Mesendoderm (in vitro differentiated cells): ENCODE measurements at regions not wholly inside any gene's neighbourhood (a gene's known extent, or its start where the extent isn't known, plus 50 kb on each side); places are given as distances from the start of the nearest gene placed in this dataset.

Source experiments
- DNase-seq: peaks from one replicate; pipeline ENCODE4 v3.0.0; 2013
- H2AK5ac ChIP-seq: 2 replicates; pipeline ENCODE4 v1.6.1; 2013; ENCODE audit warnings: low read length, inconsistent platforms
- H2BK120ac ChIP-seq: 2 replicates; pipeline ENCODE4 v1.6.1; 2013; ENCODE audit warnings: low read depth, mild to moderate bottlenecking, low read length, moderate library complexity, mixed read lengths
- H2BK15ac ChIP-seq: replicated peaks from 2 replicates; pipeline ENCODE4 v1.6.1; 2013; ENCODE audit warnings: low read depth, mild to moderate bottlenecking, moderate library complexity
- H2BK5ac ChIP-seq: 2 replicates; pipeline ENCODE4 v1.6.1; 2013; ENCODE audit warnings: low read length, inconsistent platforms
- H3K18ac ChIP-seq: 2 replicates; pipeline ENCODE4 v1.6.1; 2013; ENCODE audit warnings: mild to moderate bottlenecking, low read length, mixed read lengths
- H3K23ac ChIP-seq: one replicate; pipeline ENCODE4 v1.6.1; 2013; ENCODE audit warnings: low read length
- H3K27ac ChIP-seq: 2 replicates; pipeline ENCODE4 v1.5.1; 2013; ENCODE audit warnings: low read depth, mild to moderate bottlenecking, inconsistent platforms, low read length, moderate library complexity
- H3K27me3 ChIP-seq: 2 replicates; pipeline ENCODE4 v1.6.1; 2013; ENCODE audit warnings: low read length, control low read depth, mild to moderate bottlenecking, inconsistent platforms; ENCODE audit not compliant: insufficient read depth, poor library complexity
- H3K36me3 ChIP-seq: 2 replicates; pipeline ENCODE4 v1.6.1; 2013; ENCODE audit warnings: low read length, inconsistent platforms; ENCODE audit not compliant: control insufficient read depth, insufficient read depth
- H3K4ac ChIP-seq: one replicate; pipeline ENCODE4 v1.6.1; 2013; ENCODE audit warnings: low read depth, mild to moderate bottlenecking, low read length, moderate library complexity
- H3K4me1 ChIP-seq: 2 replicates; pipeline ENCODE4 v1.6.1; 2013; ENCODE audit warnings: low read depth, low read length, inconsistent platforms; ENCODE audit not compliant: control insufficient read depth
- H3K4me2 ChIP-seq: 2 replicates; pipeline ENCODE4 v1.6.1; 2013; ENCODE audit warnings: low read length
- H3K4me3 ChIP-seq: 2 replicates; pipeline ENCODE4 v1.5.1; 2013; ENCODE audit warnings: mild to moderate bottlenecking, low read length
- H3K56ac ChIP-seq: one replicate; pipeline ENCODE4 v1.6.1; 2013; ENCODE audit warnings: low read length
- H3K79me1 ChIP-seq: 2 replicates; pipeline ENCODE4 v1.6.1; 2013; ENCODE audit warnings: low read length, inconsistent platforms
- H3K79me2 ChIP-seq: 2 replicates; pipeline ENCODE4 v1.6.1; 2013; ENCODE audit warnings: mild to moderate bottlenecking, low read length; ENCODE audit not compliant: control insufficient read depth, insufficient read depth
- H3K9ac ChIP-seq: 2 replicates; pipeline ENCODE4 v1.6.1; 2013; ENCODE audit warnings: low read length, inconsistent platforms
- H4K5ac ChIP-seq: one replicate; pipeline ENCODE4 v1.6.1; 2013; ENCODE audit warnings: low read length
- H4K8ac ChIP-seq: one replicate; pipeline ENCODE4 v1.6.1; 2013; ENCODE audit warnings: low read depth, mild to moderate bottlenecking, control low read depth, low read length, moderate library complexity
- WGBS: extraction: QIAGEN DNeasy Blood & Tissue Kit; methylation state at CpG from one replicate; pipeline ENCODE4 v1.1.7; 2013; ENCODE audit warnings: low lambda C conversion rate, missing lambda C conversion rate; ENCODE audit not compliant: insufficient coverage; ENCODE audit errors: extremely low coverage; 5-methylcytosine and 5-hydroxymethylcytosine counted together

DNA sequence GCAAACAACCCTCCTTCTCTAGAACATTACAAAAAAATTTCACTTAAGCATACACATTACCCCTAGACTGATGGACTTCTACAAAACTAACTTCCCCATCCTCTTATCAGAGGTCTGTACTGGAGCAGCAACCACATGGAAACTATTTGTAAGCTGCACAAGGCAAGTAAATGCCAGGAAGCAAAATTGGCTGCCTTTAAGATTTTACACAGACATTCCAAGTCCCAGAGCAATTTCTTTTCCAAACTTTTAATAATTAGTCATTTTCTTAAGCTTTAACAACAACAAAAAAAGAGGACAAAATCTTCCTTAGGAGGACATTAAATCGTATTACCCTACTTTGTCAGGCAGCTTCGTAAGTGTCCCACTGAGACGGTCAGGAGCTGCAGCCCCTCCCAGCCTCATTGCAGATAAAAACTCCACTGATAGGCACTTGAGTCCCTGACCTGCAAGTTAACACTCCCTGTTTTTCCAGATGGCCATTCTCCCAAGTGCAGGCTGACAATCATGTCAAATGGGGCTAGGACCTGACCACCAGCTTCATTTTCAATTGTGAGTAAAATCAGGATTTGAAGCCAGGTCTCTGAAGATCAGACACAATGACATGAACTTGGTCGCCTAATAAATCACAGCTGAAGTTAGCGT, 680.1 kb downstream of the DIAPH3 start:
- no peak overlapping the region for H3K4me3 ChIP-seq
- no peak overlapping the region for H3K4ac ChIP-seq
- H3K27me3 ChIP-seq: no peaks in the 10 kb centered on the region
- H2BK15ac ChIP-seq: no peak overlapping the region
- no peaks in the 10 kb centered on the region for H3K79me2 ChIP-seq
- H3K27ac ChIP-seq: no peak overlapping the region
- peak overlapping the region; percentile 62 for H2BK5ac ChIP-seq
- H3K23ac ChIP-seq: no peak overlapping the region
- peak overlapping the region; percentile 60 for H3K18ac ChIP-seq
- peak overlapping the region; percentile 56 for H3K56ac ChIP-seq
- no peak overlapping the region for H2BK120ac ChIP-seq
- H4K8ac ChIP-seq: no peak overlapping the region
- H3K79me1 ChIP-seq: no peaks in the 10 kb centered on the region
- no peak overlapping the region for H3K9ac ChIP-seq
- no peaks in the 10 kb centered on the region for H3K36me3 ChIP-seq
- WGBS: no CpG with 5 or more reads among the region's 5 CpGs
- DNase-seq: peak; percentile 81
- no peak overlapping the region for H3K4me2 ChIP-seq
- H2AK5ac ChIP-seq: no peak overlapping the region
- H3K4me1 ChIP-seq: peaks cover 12% of the 10 kb centered on the region
- H4K5ac ChIP-seq: no peak overlapping the region

DNA sequence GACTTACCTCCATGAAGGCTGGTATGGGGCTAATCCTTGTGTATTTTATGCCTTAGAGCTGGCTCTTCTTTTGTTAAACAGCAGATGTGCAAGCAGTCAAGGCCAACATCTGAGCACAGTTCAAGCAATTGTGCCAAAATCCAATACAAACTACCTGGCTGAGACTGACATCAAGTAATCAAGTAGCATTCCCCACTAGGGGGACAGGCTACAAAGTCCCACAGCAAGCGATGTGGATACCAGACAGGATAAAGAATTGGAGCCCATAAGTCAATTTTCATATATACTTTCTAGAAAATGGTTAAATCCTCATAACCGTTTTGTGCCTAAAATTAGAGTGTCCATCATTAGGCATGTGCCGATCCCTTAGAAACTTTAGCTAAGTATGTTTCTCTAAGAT, 675.8 kb downstream of the DIAPH3 start:
- Histone ChIP-seq H3K4me2 (no peak overlapping the region), H3K23ac (no peak overlapping the region), H2BK15ac (no peak overlapping the region), H3K56ac (no peak overlapping the region), H3K27me3 (no peaks in the 10 kb centered on the region), H2AK5ac (no peak overlapping the region), H3K79me2 (no peaks in the 10 kb centered on the region), H4K8ac (no peak overlapping the region), H3K4ac (no peak overlapping the region), H3K36me3 (no peaks in the 10 kb centered on the region), H4K5ac (no peak overlapping the region), H3K79me1 (no peaks in the 10 kb centered on the region), H3K9ac (no peak overlapping the region), H3K4me1 (peaks cover 2% of the 10 kb centered on the region), H3K4me3 (no peak overlapping the region), H3K27ac (no peak overlapping the region), H2BK120ac (no peak overlapping the region), H3K18ac (no peak overlapping the region), H2BK5ac (no peak overlapping the region)
- DNase-seq: peak; percentile 26
- WGBS: no CpG with 5 or more reads among the region's 3 CpGs

DNA sequence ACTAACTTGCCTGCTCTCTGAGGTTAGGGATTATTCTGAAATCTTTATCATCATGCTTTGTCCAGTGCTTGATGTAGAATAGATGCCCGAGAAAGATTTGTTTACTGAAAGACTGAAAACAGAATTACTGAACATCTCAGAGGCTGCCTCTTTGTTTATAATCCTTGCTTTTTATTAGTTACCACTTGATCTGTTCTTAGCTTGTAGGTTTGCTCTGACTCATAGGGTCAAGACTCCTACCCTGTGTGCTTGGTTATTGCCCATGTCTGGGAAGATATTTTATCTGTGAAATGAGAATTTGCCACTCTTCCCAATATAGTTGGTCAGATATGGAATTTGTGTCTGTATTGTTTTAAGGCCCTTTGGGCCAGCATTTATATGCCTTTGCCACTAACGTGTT, 675.3 kb downstream of the DIAPH3 start:
- Histone ChIP-seq H3K18ac (no peak overlapping the region), H3K56ac (no peak overlapping the region), H3K23ac (no peak overlapping the region), H3K4ac (no peak overlapping the region), H2BK5ac (no peak overlapping the region), H3K36me3 (no peaks in the 10 kb centered on the region), H2AK5ac (no peak overlapping the region), H3K9ac (no peak overlapping the region), H3K4me1 (peaks cover 2% of the 10 kb centered on the region), H4K8ac (no peak overlapping the region), H3K27ac (no peak overlapping the region), H4K5ac (no peak overlapping the region), H3K4me3 (no peak overlapping the region), H2BK120ac (no peak overlapping the region), H3K79me2 (no peaks in the 10 kb centered on the region), H3K4me2 (no peak overlapping the region), H2BK15ac (no peak overlapping the region), H3K79me1 (no peaks in the 10 kb centered on the region), H3K27me3 (no peaks in the 10 kb centered on the region)
- no peak for DNase-seq
- no CpG with 5 or more reads among the region's 2 CpGs for WGBS

DNA sequence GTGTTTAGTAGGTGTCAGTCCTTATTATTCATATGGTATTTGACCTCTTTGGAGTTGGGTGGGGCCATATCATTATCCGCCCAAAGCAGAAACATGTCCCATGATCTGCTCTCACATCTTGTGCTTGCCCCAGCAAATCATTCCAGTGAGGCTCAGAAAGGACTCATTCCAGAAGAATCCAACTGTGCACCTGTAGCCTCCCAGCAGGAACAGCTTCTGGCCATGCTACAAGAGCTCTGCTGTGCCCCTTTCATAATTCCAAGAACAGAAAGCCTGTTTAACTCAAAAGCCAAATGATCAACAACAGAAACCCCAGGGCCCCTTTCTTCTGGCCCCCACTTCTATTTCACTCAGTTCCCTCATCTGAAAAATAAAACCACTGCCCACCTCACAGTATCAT, 673.1 kb downstream of the DIAPH3 start:
- Histone ChIP-seq H3K4me2 (no peak overlapping the region), H3K4me1 (no peaks in the 10 kb centered on the region), H3K18ac (no peak overlapping the region), H4K8ac (no peak overlapping the region), H2BK15ac (peak overlapping the region; percentile 96), H2BK120ac (no peak overlapping the region), H3K27ac (no peak overlapping the region), H3K79me1 (no peaks in the 10 kb centered on the region), H3K36me3 (no peaks in the 10 kb centered on the region), H4K5ac (no peak overlapping the region), H3K9ac (no peak overlapping the region), H2AK5ac (no peak overlapping the region), H3K79me2 (no peaks in the 10 kb centered on the region), H2BK5ac (no peak overlapping the region), H3K27me3 (no peaks in the 10 kb centered on the region), H3K4ac (no peak overlapping the region), H3K23ac (no peak overlapping the region), H3K4me3 (no peak overlapping the region), H3K56ac (no peak overlapping the region)
- WGBS: no CpG with 5 or more reads among the region's 1 CpG
- DNase-seq: no peak

DNA sequence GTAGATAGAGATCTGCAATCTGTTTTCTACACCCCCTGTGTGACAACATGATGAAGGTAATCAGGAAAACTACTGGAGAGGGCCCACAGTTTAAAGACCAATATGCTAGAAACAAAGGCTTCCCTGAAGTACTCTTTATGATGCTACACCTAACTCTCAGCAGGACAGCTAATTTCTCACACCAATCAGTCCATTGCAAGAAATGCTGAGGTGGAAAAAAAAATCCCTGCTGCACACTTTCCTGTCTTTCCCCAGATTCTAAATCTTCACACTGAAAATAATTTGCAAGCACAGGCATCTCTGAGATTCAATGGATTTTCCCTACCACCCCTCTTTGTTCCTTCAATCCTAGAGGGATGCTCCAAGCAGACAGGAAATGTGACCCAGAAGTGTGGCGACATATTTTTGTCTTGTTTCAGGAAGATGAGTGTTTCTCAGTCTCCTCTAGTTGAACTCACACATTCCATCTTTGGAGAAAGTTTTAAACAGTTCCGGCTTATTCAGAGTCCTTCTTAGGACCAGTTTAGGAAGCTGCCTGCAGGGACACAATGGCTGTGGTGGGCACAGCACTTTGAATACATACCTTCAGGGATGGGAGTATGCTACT, 671.6 kb downstream of the DIAPH3 start:
- H2BK120ac ChIP-seq: no peak overlapping the region
- no peak overlapping the region for H3K9ac ChIP-seq
- H3K4me1 ChIP-seq: no peaks in the 10 kb centered on the region
- no CpG with 5 or more reads among the region's 2 CpGs for WGBS
- no peaks in the 10 kb centered on the region for H3K27me3 ChIP-seq
- no peak overlapping the region for H3K4ac ChIP-seq
- H3K36me3 ChIP-seq: no peaks in the 10 kb centered on the region
- H2BK15ac ChIP-seq: peak overlapping the region; percentile 2
- no peaks in the 10 kb centered on the region for H3K79me1 ChIP-seq
- no peak overlapping the region for H3K23ac ChIP-seq
- H4K5ac ChIP-seq: no peak overlapping the region
- no peaks in the 10 kb centered on the region for H3K79me2 ChIP-seq
- H3K4me3 ChIP-seq: no peak overlapping the region
- no peak overlapping the region for H4K8ac ChIP-seq
- no peak overlapping the region for H3K56ac ChIP-seq
- no peak overlapping the region for H2BK5ac ChIP-seq
- H2AK5ac ChIP-seq: no peak overlapping the region
- no peak overlapping the region for H3K4me2 ChIP-seq
- no peak overlapping the region for H3K27ac ChIP-seq
- no peak overlapping the region for H3K18ac ChIP-seq
- no peak for DNase-seq
